Endothelial cell (in vitro differentiated cells): ENCODE measurements at regions not wholly inside any gene's neighbourhood (a gene's known extent, or its start where the extent isn't known, plus 50 kb on each side); places are given as distances from the start of the nearest gene placed in this dataset.

Experiments used
- DNase-seq: peaks from one replicate; pipeline ENCODE4 v3.0.0; 2021; ENCODE audit warnings: low spot score
- H3K27ac Mint-ChIP-seq: one replicate; pipeline ENCODE4 v1.8.0; 2021; ENCODE audit warnings: mixed read lengths, inconsistent platforms; ENCODE audit not compliant: unreplicated experiment
- H3K27me3 Mint-ChIP-seq: one replicate; pipeline ENCODE4 v1.8.0; 2021; ENCODE audit warnings: mild to moderate bottlenecking, moderate library complexity, mixed read lengths, inconsistent platforms; ENCODE audit not compliant: unreplicated experiment
- H3K36me3 Mint-ChIP-seq: one replicate; pipeline ENCODE4 v1.8.0; 2021; ENCODE audit warnings: mild to moderate bottlenecking, low read depth, mixed read lengths, inconsistent platforms; ENCODE audit not compliant: unreplicated experiment
- H3K4me1 Mint-ChIP-seq: one replicate; pipeline ENCODE4 v1.8.0; 2021; ENCODE audit warnings: mild to moderate bottlenecking, mixed read lengths, inconsistent platforms; ENCODE audit not compliant: unreplicated experiment
- H3K4me3 Mint-ChIP-seq: one replicate; pipeline ENCODE4 v1.8.0; 2021; ENCODE audit warnings: mild to moderate bottlenecking, mixed read lengths, inconsistent platforms; ENCODE audit not compliant: unreplicated experiment
- H3K9me3 Mint-ChIP-seq: one replicate; pipeline ENCODE4 v1.8.0; 2021; ENCODE audit warnings: mixed read lengths, inconsistent platforms; ENCODE audit not compliant: unreplicated experiment
- TF ChIP-seq, protein P1 (sequence below): fragments of 200-600 bp; sonication (generic); IDR thresholded peaks from one replicate; pipeline ENCODE4 v1.5.0; 2021; ENCODE audit warnings: antibody characterized with exemption; ENCODE audit not compliant: unreplicated experiment

DNA sequence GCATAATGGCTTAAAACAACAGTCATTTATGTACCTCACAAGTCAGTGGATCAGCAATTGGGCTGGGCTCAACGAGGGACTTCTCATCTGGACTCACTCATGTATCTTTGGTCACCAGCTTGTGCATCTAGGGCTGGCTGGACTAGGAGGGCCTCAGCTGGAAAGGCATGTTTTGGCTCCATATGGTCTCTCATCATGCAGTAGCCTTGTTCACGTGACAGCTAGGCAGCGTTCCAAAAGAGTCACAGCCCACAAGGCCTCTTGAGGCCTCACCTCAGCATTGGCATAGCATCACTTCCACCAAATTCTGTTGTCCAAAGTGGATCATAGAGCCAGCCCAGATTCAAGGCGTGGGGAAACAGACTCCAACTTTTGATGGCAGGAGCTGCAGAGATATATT is 110.1 kb downstream of the MAFB start:
- Mint-ChIP-seq H3K4me3 (no peak overlapping the region), H3K36me3 (no peaks in the 10 kb centered on the region), H3K4me1 (no peaks in the 10 kb centered on the region), H3K27ac (no peak overlapping the region), H3K9me3 (no peaks in the 10 kb centered on the region), H3K27me3 (peaks cover 4% of the 10 kb centered on the region)
- DNase-seq = no peak
- TF ChIP-seq, protein P1, sequence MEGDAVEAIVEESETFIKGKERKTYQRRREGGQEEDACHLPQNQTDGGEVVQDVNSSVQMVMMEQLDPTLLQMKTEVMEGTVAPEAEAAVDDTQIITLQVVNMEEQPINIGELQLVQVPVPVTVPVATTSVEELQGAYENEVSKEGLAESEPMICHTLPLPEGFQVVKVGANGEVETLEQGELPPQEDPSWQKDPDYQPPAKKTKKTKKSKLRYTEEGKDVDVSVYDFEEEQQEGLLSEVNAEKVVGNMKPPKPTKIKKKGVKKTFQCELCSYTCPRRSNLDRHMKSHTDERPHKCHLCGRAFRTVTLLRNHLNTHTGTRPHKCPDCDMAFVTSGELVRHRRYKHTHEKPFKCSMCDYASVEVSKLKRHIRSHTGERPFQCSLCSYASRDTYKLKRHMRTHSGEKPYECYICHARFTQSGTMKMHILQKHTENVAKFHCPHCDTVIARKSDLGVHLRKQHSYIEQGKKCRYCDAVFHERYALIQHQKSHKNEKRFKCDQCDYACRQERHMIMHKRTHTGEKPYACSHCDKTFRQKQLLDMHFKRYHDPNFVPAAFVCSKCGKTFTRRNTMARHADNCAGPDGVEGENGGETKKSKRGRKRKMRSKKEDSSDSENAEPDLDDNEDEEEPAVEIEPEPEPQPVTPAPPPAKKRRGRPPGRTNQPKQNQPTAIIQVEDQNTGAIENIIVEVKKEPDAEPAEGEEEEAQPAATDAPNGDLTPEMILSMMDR = no peak

DNA sequence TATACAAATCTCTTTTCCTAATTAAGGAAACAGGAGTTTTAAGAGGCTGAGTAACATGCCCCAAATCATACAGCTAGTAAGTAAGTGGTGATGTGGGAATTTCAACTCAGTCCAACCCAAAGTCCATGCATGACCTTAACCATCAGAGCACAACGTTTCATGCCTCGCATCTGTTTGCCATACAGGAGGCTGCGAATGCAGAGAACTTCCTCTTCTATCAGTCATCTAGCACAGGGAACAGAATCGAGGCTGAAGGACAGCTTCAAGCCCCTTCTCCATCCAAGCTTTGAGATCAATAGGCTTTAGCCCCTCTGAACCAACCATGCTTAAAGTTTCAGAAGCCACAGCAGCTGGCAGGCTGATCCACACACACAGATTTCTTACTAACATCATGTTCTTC is 113.2 kb downstream of the MAFB start:
- Mint-ChIP-seq H3K4me1 (no peaks in the 10 kb centered on the region), H3K27ac (no peak overlapping the region), H3K4me3 (no peak overlapping the region), H3K27me3 (no peaks in the 10 kb centered on the region), H3K9me3 (no peaks in the 10 kb centered on the region), H3K36me3 (no peaks in the 10 kb centered on the region)
- DNase-seq = no peak
- TF ChIP-seq, protein P1 = no peak

DNA sequence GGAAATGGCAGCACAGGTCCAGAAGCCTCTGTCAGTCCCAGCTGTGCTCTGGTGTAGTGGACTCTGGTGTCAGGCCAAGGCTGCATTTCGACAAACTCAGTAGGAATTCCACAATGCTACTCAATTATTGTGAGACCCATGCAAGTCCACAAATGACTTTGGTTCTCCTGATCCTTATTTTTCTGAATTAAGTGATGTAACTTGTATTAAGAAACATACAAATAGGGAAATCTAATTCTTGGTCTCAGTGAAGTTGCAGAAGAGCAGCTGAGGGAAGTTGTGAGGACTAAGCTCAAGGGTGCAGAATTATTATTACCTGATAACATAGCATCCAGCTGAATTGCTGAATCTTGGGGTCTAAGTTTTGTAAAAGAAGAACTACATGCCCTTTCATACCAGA is 116.8 kb downstream of the MAFB start:
- no peak for DNase-seq
- Mint-ChIP-seq H3K4me1 (no peaks in the 10 kb centered on the region), H3K9me3 (no peaks in the 10 kb centered on the region), H3K27ac (no peak overlapping the region), H3K27me3 (no peaks in the 10 kb centered on the region), H3K36me3 (no peaks in the 10 kb centered on the region), H3K4me3 (no peak overlapping the region)
- TF ChIP-seq, protein P1 = no peak

DNA sequence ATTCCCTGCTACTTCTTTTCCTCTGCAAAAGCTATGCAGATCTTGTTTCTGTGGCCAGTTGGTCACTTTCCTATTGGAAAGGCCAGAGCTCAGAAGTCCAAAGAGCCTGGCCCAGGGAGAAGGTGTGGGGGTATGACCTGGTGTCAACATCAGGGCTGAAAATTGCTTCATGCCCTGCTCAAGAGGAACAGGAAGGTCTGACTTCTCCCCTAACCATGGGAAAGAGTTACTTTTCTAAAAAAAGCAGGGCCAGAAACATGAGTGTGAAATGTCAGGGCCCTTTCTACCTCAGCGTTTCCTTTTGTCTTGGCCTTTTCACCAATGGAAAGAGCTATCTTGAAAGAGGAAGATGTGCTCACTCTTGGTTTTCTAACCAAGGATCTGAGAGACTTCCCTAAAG is 117.4 kb downstream of the MAFB start:
- TF ChIP-seq, protein P1 = no peak
- Mint-ChIP-seq H3K9me3 (no peaks in the 10 kb centered on the region), H3K4me3 (no peak overlapping the region), H3K27ac (no peak overlapping the region), H3K27me3 (no peaks in the 10 kb centered on the region), H3K36me3 (no peaks in the 10 kb centered on the region), H3K4me1 (no peaks in the 10 kb centered on the region)
- no peak for DNase-seq

DNA sequence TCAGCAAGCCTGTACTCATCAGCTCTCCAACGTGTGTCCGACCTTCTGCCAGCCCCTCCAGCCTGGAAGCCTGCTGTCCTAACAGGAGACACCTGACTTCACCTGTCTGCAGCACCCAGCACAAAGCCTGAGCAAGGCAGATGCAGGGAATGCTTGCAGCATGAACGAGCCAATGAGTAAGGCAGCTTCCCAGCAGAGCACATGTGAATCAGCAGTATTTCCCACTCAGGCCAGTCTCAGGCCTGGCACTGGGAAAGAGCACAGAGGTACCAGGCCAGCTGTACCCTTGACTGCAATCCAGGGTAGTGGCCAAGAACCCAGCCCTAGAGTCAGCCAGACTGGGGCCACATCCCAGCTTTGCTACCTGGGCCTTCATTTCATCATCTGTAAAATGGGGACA is 120.8 kb downstream of the MAFB start:
- no peaks in the 10 kb centered on the region for H3K36me3 Mint-ChIP-seq
- no peak overlapping the region for H3K4me3 Mint-ChIP-seq
- H3K4me1 Mint-ChIP-seq = peaks cover 2% of the 10 kb centered on the region
- TF ChIP-seq, protein P1 = no peak
- H3K9me3 Mint-ChIP-seq = no peaks in the 10 kb centered on the region
- no peak overlapping the region for H3K27ac Mint-ChIP-seq
- DNase-seq = no peak
- H3K27me3 Mint-ChIP-seq = no peaks in the 10 kb centered on the region
